ENCODE measurements at regions not wholly inside any gene's neighbourhood (a gene's known extent, or its start where the extent isn't known, plus 50 kb on each side); places are given as distances from the start of the nearest gene placed in this dataset.

DNA sequence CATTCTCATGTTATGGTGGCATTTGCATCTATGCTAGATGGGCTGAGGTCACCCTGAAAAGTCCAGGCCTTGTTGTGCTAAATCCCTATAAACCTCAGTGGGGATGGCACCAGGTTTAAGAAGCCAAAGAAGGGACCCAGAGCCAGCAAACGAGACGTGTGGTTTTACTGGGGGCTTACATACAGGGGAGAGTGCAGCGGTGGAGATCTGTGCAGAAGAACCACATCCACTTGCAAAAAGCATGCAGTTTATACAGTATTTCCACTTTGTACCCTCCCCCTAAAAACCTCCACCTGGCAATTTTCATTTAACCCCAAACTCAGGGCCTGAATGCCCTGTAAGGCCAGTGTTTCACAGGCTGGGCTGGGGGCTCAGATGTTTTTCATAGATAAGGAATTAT lies 134.9 kb upstream of the GATB start:
- ATAC-seq = no peak
- no peak for TF ChIP-seq ARNTL (CRISPR knock-in tag; IDR thresholded peaks at IDR 0.05; ENCODE audit: borderline replicate concordance, low read depth)
- no peak for TF ChIP-seq ZNF70 (CRISPR knock-in tag; IDR thresholded peaks at IDR 0.05)
- no peak for TF ChIP-seq GLIS3 (CRISPR knock-in tag; IDR thresholded peaks at IDR 0.05)
- TF ChIP-seq, protein P1, sequence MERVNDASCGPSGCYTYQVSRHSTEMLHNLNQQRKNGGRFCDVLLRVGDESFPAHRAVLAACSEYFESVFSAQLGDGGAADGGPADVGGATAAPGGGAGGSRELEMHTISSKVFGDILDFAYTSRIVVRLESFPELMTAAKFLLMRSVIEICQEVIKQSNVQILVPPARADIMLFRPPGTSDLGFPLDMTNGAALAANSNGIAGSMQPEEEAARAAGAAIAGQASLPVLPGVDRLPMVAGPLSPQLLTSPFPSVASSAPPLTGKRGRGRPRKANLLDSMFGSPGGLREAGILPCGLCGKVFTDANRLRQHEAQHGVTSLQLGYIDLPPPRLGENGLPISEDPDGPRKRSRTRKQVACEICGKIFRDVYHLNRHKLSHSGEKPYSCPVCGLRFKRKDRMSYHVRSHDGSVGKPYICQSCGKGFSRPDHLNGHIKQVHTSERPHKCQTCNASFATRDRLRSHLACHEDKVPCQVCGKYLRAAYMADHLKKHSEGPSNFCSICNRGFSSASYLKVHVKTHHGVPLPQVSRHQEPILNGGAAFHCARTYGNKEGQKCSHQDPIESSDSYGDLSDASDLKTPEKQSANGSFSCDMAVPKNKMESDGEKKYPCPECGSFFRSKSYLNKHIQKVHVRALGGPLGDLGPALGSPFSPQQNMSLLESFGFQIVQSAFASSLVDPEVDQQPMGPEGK (CRISPR knock-in tag; IDR thresholded peaks at IDR 0.05; ENCODE audit: borderline replicate concordance) = no peak
- no peak for TF ChIP-seq RARB (CRISPR knock-in tag; IDR thresholded peaks at IDR 0.05)
- TF ChIP-seq, protein P2, sequence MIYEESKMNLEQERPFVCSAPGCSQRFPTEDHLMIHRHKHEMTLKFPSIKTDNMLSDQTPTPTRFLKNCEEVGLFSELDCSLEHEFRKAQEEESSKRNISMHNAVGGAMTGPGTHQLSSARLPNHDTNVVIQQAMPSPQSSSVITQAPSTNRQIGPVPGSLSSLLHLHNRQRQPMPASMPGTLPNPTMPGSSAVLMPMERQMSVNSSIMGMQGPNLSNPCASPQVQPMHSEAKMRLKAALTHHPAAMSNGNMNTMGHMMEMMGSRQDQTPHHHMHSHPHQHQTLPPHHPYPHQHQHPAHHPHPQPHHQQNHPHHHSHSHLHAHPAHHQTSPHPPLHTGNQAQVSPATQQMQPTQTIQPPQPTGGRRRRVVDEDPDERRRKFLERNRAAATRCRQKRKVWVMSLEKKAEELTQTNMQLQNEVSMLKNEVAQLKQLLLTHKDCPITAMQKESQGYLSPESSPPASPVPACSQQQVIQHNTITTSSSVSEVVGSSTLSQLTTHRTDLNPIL (CRISPR knock-in tag; IDR thresholded peaks at IDR 0.05; ENCODE audit: low read depth) = no peak
- TF ChIP-seq ZC3H10 (CRISPR knock-in tag; IDR thresholded peaks at IDR 0.05) = no peak
- TF ChIP-seq PPARA (CRISPR knock-in tag; IDR thresholded peaks at IDR 0.05; ENCODE audit: borderline replicate concordance) = no peak
- TF ChIP-seq, protein P3, sequence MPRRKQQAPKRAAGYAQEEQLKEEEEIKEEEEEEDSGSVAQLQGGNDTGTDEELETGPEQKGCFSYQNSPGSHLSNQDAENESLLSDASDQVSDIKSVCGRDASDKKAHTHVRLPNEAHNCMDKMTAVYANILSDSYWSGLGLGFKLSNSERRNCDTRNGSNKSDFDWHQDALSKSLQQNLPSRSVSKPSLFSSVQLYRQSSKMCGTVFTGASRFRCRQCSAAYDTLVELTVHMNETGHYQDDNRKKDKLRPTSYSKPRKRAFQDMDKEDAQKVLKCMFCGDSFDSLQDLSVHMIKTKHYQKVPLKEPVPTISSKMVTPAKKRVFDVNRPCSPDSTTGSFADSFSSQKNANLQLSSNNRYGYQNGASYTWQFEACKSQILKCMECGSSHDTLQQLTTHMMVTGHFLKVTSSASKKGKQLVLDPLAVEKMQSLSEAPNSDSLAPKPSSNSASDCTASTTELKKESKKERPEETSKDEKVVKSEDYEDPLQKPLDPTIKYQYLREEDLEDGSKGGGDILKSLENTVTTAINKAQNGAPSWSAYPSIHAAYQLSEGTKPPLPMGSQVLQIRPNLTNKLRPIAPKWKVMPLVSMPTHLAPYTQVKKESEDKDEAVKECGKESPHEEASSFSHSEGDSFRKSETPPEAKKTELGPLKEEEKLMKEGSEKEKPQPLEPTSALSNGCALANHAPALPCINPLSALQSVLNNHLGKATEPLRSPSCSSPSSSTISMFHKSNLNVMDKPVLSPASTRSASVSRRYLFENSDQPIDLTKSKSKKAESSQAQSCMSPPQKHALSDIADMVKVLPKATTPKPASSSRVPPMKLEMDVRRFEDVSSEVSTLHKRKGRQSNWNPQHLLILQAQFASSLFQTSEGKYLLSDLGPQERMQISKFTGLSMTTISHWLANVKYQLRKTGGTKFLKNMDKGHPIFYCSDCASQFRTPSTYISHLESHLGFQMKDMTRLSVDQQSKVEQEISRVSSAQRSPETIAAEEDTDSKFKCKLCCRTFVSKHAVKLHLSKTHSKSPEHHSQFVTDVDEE (CRISPR knock-in tag; IDR thresholded peaks at IDR 0.05) = no peak
- TF ChIP-seq ESRRG (CRISPR knock-in tag; IDR thresholded peaks at IDR 0.05) = no peak

DNA sequence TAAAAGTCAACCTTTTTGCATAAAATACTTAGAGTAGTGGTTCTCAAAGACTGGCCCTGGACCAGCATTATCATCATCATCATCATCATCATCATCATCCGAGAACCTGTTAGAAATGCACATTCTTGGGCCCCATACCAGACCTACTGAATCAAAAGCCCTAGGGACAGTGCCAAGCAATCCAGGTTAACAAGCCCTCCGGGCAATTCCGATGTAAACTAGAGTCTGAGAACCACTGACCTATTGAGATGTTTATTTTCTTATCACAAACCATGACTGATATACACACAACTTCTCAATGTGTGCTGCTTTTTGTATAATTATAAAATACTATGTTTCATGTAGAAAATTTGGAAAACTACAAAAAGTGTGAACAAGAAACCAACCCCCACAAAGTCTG lies 133.4 kb upstream of the GATB start:
- ATAC-seq = no peak
- TF ChIP-seq TCF4 (CRISPR knock-in tag; IDR thresholded peaks at IDR 0.05; ENCODE audit: borderline replicate concordance) (no peak), ZNF565 (CRISPR knock-in tag; conservative IDR thresholded peaks at IDR 0.05; ENCODE audit: low read depth) (no peak), OSR1 (CRISPR knock-in tag; IDR thresholded peaks at IDR 0.05) (no peak), ARNTL (CRISPR knock-in tag; IDR thresholded peaks at IDR 0.05; ENCODE audit: borderline replicate concordance, low read depth) (no peak), ZC3H10 (CRISPR knock-in tag; IDR thresholded peaks at IDR 0.05) (no peak), ZNF8 (CRISPR knock-in tag; IDR thresholded peaks at IDR 0.05) (no peak), CSDC2 (CRISPR knock-in tag; IDR thresholded peaks at IDR 0.05) (no peak), RARB (CRISPR knock-in tag; IDR thresholded peaks at IDR 0.05) (no peak), BACH2 (CRISPR knock-in tag; IDR thresholded peaks at IDR 0.05; ENCODE audit: borderline replicate concordance) (no peak)
- TF ChIP-seq, protein P4, sequence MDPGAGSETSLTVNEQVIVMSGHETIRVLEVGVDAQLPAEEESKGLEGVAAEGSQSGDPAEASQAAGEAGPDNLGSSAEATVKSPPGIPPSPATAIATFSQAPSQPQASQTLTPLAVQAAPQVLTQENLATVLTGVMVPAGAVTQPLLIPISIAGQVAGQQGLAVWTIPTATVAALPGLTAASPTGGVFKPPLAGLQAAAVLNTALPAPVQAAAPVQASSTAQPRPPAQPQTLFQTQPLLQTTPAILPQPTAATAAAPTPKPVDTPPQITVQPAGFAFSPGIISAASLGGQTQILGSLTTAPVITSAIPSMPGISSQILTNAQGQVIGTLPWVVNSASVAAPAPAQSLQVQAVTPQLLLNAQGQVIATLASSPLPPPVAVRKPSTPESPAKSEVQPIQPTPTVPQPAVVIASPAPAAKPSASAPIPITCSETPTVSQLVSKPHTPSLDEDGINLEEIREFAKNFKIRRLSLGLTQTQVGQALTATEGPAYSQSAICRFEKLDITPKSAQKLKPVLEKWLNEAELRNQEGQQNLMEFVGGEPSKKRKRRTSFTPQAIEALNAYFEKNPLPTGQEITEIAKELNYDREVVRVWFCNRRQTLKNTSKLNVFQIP (CRISPR knock-in tag; IDR thresholded peaks at IDR 0.05; ENCODE audit: borderline replicate concordance, low read depth) = no peak
- TF ChIP-seq, protein P5, sequence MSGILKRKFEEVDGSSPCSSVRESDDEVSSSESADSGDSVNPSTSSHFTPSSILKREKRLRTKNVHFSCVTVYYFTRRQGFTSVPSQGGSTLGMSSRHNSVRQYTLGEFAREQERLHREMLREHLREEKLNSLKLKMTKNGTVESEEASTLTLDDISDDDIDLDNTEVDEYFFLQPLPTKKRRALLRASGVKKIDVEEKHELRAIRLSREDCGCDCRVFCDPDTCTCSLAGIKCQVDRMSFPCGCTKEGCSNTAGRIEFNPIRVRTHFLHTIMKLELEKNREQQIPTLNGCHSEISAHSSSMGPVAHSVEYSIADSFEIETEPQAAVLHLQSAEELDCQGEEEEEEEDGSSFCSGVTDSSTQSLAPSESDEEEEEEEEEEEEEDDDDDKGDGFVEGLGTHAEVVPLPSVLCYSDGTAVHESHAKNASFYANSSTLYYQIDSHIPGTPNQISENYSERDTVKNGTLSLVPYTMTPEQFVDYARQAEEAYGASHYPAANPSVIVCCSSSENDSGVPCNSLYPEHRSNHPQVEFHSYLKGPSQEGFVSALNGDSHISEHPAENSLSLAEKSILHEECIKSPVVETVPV (CRISPR knock-in tag; IDR thresholded peaks at IDR 0.05) = no peak
- TF ChIP-seq, protein P2 (CRISPR knock-in tag; IDR thresholded peaks at IDR 0.05; ENCODE audit: low read depth) = no peak
- TF ChIP-seq, protein P3 (CRISPR knock-in tag; IDR thresholded peaks at IDR 0.05) = no peak
